DOHH2 (cell line): ENCODE measurements at regions not wholly inside any gene's neighbourhood (a gene's known extent, or its start where the extent isn't known, plus 50 kb on each side); places are given as distances from the start of the nearest gene placed in this dataset.

Experiments used
- CTCF ChIP-seq: fragments of 200-600 bp; sonication (generic); IDR thresholded peaks from one replicate; pipeline ENCODE4 v1.5.1; 2014; ENCODE audit warnings: antibody characterized with exemption, mild to moderate bottlenecking, low read depth, low read length; ENCODE audit not compliant: poor library complexity, severe bottlenecking
- EZH2phosphoT487 ChIP-seq: fragments of 200-600 bp; sonication (generic); IDR thresholded peaks from 2 replicates; pipeline ENCODE4 v1.6.1; 2017; ENCODE audit warnings: borderline replicate concordance, mild to moderate bottlenecking, antibody characterized with exemption, low read length, moderate library complexity, mixed read lengths

GRCh38 chr1:168970926-168971659 lies 135.4 kb upstream of the ATP1B1 start:
- no peak for TF ChIP-seq CTCF
- no peak for TF ChIP-seq EZH2phosphoT487
